ENCODE measurements at regions not wholly inside any gene's neighbourhood (a gene's known extent, or its start where the extent isn't known, plus 50 kb on each side); places are given as distances from the start of the nearest gene placed in this dataset.

DNA sequence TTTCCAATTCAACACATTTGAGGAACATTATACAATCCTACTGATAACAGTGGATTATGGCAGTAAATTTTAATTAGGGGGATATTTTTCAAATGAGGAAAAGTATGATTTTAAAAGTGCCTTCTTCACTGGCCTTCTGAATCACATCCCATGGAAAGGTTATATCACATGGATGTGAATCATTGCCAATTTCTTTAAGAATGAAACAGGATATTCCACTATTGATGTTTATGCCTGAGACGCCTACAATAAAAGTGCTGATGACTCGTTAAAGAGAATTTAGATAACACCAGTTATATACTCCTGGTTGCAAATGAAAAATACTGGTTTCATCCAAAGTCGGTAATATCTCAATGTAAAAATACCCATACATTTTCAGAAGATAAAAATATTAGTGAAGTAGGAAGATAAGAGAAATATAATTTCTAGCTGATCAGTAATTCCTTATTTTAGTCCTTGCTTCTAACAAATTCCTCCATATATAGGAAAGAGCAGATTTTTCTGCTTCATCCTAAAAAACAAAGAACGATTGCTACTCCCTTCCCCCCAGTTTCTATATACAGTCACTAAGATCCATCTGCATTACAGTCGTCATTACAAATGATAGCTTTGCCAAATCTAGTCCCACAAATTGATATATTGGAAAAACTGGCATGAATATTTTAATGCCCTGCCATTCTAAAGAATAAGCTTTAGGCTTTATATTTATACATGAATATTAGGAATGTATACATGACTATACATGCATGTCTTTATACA lies 139.5 kb upstream of the SOX5 start:
- TF ChIP-seq PRRX2 (CRISPR knock-in tag; IDR thresholded peaks at IDR 0.05) (no peak), HMGA2 (CRISPR knock-in tag; IDR thresholded peaks at IDR 0.05) (no peak), ZNF263 (CRISPR knock-in tag; IDR thresholded peaks at IDR 0.05; ENCODE audit: low read depth) (no peak), ZNF121 (CRISPR knock-in tag; IDR thresholded peaks at IDR 0.05) (no peak), ZNF396 (CRISPR knock-in tag; IDR thresholded peaks at IDR 0.05; ENCODE audit: borderline replicate concordance) (no peak), GABPB1 (CRISPR knock-in tag; IDR thresholded peaks at IDR 0.05) (no peak)
- TF ChIP-seq, protein P1, sequence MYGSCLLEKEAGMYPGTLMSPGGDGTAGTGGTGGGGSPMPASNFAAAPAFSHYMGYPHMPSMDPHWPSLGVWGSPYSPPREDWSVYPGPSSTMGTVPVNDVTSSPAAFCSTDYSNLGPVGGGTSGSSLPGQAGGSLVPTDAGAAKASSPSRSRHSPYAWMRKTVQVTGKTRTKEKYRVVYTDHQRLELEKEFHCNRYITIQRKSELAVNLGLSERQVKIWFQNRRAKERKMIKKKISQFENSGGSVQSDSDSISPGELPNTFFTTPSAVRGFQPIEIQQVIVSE (CRISPR knock-in tag; IDR thresholded peaks at IDR 0.05; ENCODE audit: borderline replicate concordance): no peak
- DNase-seq (ENCODE audit: low spot score) (no peak), ATAC-seq (no peak)
- Mint-ChIP-seq H3K27ac (no peak overlapping the region), H3K4me1 (0 out of 2 replicates have a peak, but pooled peaks cover 2% of the 10 kb centered on the region), H3K9me3 (no peaks in the 10 kb centered on the region), H3K4me3 (no peak overlapping the region), H3K36me3 (no peaks in the 10 kb centered on the region), H3K27me3 (ENCODE audit: low read depth) (no peaks in the 10 kb centered on the region)
- POLR2A ChIA-PET: no interaction called here
- CTCF ChIA-PET: no interaction called here

DNA sequence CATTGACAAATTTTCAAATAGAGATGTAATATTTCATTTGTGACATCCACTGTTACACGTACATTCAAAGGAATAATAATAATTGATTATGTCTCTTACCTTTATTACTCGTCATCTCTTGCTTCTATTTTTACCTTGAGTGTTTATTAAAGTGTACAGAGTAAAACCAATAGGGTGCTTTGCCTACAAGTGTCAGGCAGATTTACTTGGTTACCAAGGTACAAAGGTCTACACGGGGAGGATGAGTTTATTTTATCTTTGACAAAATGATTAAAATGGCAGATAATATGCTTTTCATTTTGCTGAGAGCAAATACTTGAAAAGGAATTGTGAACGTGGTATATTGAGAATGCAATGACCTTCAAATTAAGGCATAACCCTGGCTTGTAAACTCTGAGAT lies 137.8 kb upstream of the SOX5 start:
- ATAC-seq: no peak
- H3K9me3 Mint-ChIP-seq: no peaks in the 10 kb centered on the region
- no peak overlapping the region for H3K4me3 Mint-ChIP-seq
- 0 out of 2 replicates have a peak, but pooled peaks cover 2% of the 10 kb centered on the region for H3K4me1 Mint-ChIP-seq
- CTCF ChIA-PET: no interaction called here
- no peak for TF ChIP-seq CREM (CRISPR knock-in tag; IDR thresholded peaks at IDR 0.05)
- no peak for TF ChIP-seq IRF2 (CRISPR knock-in tag; IDR thresholded peaks at IDR 0.05; ENCODE audit: borderline replicate concordance, low read depth)
- no peak for TF ChIP-seq TEAD4 (CRISPR knock-in tag; IDR thresholded peaks at IDR 0.05)
- TF ChIP-seq, protein P1 (CRISPR knock-in tag; IDR thresholded peaks at IDR 0.05; ENCODE audit: borderline replicate concordance): no peak
- TF ChIP-seq CREB1 (CRISPR knock-in tag; IDR thresholded peaks at IDR 0.05): no peak
- TF ChIP-seq, protein P2, sequence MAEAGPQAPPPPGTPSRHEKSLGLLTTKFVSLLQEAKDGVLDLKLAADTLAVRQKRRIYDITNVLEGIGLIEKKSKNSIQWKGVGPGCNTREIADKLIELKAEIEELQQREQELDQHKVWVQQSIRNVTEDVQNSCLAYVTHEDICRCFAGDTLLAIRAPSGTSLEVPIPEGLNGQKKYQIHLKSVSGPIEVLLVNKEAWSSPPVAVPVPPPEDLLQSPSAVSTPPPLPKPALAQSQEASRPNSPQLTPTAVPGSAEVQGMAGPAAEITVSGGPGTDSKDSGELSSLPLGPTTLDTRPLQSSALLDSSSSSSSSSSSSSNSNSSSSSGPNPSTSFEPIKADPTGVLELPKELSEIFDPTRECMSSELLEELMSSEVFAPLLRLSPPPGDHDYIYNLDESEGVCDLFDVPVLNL (CRISPR knock-in tag; IDR thresholded peaks at IDR 0.05; ENCODE audit: borderline replicate concordance, low read depth): no peak
- TF ChIP-seq NR3C1 (CRISPR knock-in tag; conservative IDR thresholded peaks at IDR 0.05; ENCODE audit: low read depth): no peak
- no peak for TF ChIP-seq ZNF138 (CRISPR knock-in tag; conservative IDR thresholded peaks at IDR 0.05)
- no peak for TF ChIP-seq GTF2I (CRISPR knock-in tag; conservative IDR thresholded peaks at IDR 0.05)
- TF ChIP-seq, protein P3, sequence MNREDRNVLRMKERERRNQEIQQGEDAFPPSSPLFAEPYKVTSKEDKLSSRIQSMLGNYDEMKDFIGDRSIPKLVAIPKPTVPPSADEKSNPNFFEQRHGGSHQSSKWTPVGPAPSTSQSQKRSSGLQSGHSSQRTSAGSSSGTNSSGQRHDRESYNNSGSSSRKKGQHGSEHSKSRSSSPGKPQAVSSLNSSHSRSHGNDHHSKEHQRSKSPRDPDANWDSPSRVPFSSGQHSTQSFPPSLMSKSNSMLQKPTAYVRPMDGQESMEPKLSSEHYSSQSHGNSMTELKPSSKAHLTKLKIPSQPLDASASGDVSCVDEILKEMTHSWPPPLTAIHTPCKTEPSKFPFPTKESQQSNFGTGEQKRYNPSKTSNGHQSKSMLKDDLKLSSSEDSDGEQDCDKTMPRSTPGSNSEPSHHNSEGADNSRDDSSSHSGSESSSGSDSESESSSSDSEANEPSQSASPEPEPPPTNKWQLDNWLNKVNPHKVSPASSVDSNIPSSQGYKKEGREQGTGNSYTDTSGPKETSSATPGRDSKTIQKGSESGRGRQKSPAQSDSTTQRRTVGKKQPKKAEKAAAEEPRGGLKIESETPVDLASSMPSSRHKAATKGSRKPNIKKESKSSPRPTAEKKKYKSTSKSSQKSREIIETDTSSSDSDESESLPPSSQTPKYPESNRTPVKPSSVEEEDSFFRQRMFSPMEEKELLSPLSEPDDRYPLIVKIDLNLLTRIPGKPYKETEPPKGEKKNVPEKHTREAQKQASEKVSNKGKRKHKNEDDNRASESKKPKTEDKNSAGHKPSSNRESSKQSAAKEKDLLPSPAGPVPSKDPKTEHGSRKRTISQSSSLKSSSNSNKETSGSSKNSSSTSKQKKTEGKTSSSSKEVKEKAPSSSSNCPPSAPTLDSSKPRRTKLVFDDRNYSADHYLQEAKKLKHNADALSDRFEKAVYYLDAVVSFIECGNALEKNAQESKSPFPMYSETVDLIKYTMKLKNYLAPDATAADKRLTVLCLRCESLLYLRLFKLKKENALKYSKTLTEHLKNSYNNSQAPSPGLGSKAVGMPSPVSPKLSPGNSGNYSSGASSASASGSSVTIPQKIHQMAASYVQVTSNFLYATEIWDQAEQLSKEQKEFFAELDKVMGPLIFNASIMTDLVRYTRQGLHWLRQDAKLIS (CRISPR knock-in tag; IDR thresholded peaks at IDR 0.05; ENCODE audit: borderline replicate concordance): no peak
- TF ChIP-seq, protein P4, sequence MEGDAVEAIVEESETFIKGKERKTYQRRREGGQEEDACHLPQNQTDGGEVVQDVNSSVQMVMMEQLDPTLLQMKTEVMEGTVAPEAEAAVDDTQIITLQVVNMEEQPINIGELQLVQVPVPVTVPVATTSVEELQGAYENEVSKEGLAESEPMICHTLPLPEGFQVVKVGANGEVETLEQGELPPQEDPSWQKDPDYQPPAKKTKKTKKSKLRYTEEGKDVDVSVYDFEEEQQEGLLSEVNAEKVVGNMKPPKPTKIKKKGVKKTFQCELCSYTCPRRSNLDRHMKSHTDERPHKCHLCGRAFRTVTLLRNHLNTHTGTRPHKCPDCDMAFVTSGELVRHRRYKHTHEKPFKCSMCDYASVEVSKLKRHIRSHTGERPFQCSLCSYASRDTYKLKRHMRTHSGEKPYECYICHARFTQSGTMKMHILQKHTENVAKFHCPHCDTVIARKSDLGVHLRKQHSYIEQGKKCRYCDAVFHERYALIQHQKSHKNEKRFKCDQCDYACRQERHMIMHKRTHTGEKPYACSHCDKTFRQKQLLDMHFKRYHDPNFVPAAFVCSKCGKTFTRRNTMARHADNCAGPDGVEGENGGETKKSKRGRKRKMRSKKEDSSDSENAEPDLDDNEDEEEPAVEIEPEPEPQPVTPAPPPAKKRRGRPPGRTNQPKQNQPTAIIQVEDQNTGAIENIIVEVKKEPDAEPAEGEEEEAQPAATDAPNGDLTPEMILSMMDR (IDR thresholded peaks at IDR 0.05): no peak
- no peak for TF ChIP-seq ZNF232 (CRISPR knock-in tag; IDR thresholded peaks at IDR 0.05)
- no peak for TF ChIP-seq NFATC4 (CRISPR knock-in tag; IDR thresholded peaks at IDR 0.05)
- TF ChIP-seq, protein P5, sequence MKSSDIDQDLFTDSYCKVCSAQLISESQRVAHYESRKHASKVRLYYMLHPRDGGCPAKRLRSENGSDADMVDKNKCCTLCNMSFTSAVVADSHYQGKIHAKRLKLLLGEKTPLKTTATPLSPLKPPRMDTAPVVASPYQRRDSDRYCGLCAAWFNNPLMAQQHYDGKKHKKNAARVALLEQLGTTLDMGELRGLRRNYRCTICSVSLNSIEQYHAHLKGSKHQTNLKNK (CRISPR knock-in tag; IDR thresholded peaks at IDR 0.05): no peak
- DNase-seq (ENCODE audit: low spot score): no peak
- no peaks in the 10 kb centered on the region for H3K36me3 Mint-ChIP-seq
- H3K27ac Mint-ChIP-seq: no peak overlapping the region
- POLR2A ChIA-PET: no interaction called here
- no peaks in the 10 kb centered on the region for H3K27me3 Mint-ChIP-seq (ENCODE audit: low read depth)

Measured in WTC11 (cell line).